Right atrium auricular region (tissue), 2 donors: ENCODE measurements at regions not wholly inside any gene's neighbourhood (a gene's known extent, or its start where the extent isn't known, plus 50 kb on each side); places are given as distances from the start of the nearest gene placed in this dataset.

Experiments used
- DNase-seq: peaks from one replicate; pipeline ENCODE4 v3.0.0-alpha.2; 2019; ENCODE audit warnings: low spot score
- H3K27ac ChIP-seq, 2 donors: fragments of 200-600 bp; sonication (generic); 1 replicate in 1 of 2; 2 replicates in 1 of 2; pipeline ENCODE4 v1.5.1; 2016 to 2019
- H3K27me3 ChIP-seq, 2 donors: fragments of 200-600 bp; sonication (generic); one replicate each; pipeline versions ENCODE4 v1.5.1 to v1.6.0; 2017 to 2019
- H3K36me3 ChIP-seq: fragments of 200-600 bp; sonication (generic); one replicate; pipeline ENCODE4 v1.5.1; 2016
- H3K4me1 ChIP-seq, 2 donors: fragments of 200-600 bp; sonication (generic); one replicate each; pipeline versions ENCODE4 v1.5.1 to v1.6.0; 2017 to 2019
- H3K4me3 ChIP-seq, 2 donors: fragments of 200-600 bp; sonication (generic); 1 replicate in 1 of 2; 2 replicates in 1 of 2; pipeline ENCODE4 v1.5.1; 2017 to 2019; ENCODE audit warnings: mild to moderate bottlenecking in 1 of 2, moderate library complexity in 1 of 2
- H3K9me3 ChIP-seq, 2 donors: fragments of 200-600 bp; sonication (generic); one replicate each; pipeline ENCODE4 v1.5.1; 2019
- TF ChIP-seq, protein P1 (sequence below), 2 donors: fragments of 200-600 bp; sonication (generic); IDR thresholded peaks; one replicate each; pipeline ENCODE4 v1.5.1; 2019; ENCODE audit warnings: antibody characterized with exemption in 2 of 2

GRCh38 chr15:29938361-29939335, 116.4 kb upstream of the TJP1 start:
- H3K9me3 ChIP-seq, result no peaks in the 10 kb centered on the region
- no peaks in the 10 kb centered on the region for H3K27me3 ChIP-seq
- no peaks in the 10 kb centered on the region for H3K4me1 ChIP-seq
- H3K36me3 ChIP-seq, result no peaks in the 10 kb centered on the region
- TF ChIP-seq, protein P1, sequence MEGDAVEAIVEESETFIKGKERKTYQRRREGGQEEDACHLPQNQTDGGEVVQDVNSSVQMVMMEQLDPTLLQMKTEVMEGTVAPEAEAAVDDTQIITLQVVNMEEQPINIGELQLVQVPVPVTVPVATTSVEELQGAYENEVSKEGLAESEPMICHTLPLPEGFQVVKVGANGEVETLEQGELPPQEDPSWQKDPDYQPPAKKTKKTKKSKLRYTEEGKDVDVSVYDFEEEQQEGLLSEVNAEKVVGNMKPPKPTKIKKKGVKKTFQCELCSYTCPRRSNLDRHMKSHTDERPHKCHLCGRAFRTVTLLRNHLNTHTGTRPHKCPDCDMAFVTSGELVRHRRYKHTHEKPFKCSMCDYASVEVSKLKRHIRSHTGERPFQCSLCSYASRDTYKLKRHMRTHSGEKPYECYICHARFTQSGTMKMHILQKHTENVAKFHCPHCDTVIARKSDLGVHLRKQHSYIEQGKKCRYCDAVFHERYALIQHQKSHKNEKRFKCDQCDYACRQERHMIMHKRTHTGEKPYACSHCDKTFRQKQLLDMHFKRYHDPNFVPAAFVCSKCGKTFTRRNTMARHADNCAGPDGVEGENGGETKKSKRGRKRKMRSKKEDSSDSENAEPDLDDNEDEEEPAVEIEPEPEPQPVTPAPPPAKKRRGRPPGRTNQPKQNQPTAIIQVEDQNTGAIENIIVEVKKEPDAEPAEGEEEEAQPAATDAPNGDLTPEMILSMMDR (IDR thresholded peaks at IDR 0.05), result peak in 1 of 2 donors; percentile 50
- no peak overlapping the region for H3K27ac ChIP-seq
- H3K4me3 ChIP-seq, result no peak overlapping the region
- DNase-seq, result no peak

GRCh38 chr15:29937956-29938355, 115.7 kb upstream of the TJP1 start:
- no peaks in the 10 kb centered on the region for H3K36me3 ChIP-seq
- H3K4me1 ChIP-seq, result no peaks in the 10 kb centered on the region
- TF ChIP-seq, protein P1 (IDR thresholded peaks at IDR 0.05), result no peak
- H3K9me3 ChIP-seq, result no peaks in the 10 kb centered on the region
- H3K4me3 ChIP-seq, result no peak overlapping the region
- no peak for DNase-seq
- H3K27ac ChIP-seq, result no peak overlapping the region
- no peaks in the 10 kb centered on the region for H3K27me3 ChIP-seq

GRCh38 chr15:29936353-29937049, 114.2 kb upstream of the TJP1 start:
- Histone ChIP-seq H3K36me3 (no peaks in the 10 kb centered on the region), H3K4me1 (no peaks in the 10 kb centered on the region), H3K27ac (no peak overlapping the region), H3K4me3 (no peak overlapping the region), H3K9me3 (no peaks in the 10 kb centered on the region), H3K27me3 (no peaks in the 10 kb centered on the region)
- TF ChIP-seq, protein P1 (IDR thresholded peaks at IDR 0.05), result no peak
- no peak for DNase-seq

- Histone ChIP-seq H3K27ac (no peak overlapping the region), H3K4me3 (no peak overlapping the region), H3K27me3 (no peaks in the 10 kb centered on the region), H3K4me1 (no peaks in the 10 kb centered on the region), H3K36me3 (no peaks in the 10 kb centered on the region), H3K9me3 (no peaks in the 10 kb centered on the region)
- no peak for DNase-seq
- TF ChIP-seq, protein P1 (IDR thresholded peaks at IDR 0.05), result peak in 1 of 2 donors; percentile 42
These were observed 113.2 kb upstream of the TJP1 start for GRCh38 chr15:29935296-29936004.

DNA sequence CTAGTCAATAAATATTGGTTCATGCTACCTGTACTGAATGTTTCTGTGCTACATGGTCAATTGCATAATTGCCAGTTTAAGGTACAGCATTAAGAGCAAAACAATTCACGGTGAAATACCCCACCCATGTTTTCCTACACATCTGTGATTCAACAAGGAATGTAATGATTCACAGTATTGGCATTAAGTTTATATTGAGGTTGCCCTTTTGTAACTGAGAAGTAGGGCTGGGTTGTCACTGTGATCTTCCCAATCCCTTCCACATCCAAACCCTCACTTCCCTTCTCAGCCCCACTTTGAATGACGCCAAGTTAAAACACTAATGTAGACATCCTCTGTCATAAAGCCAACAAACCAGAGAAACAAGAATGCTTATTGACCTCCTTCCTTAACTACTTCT, 112.0 kb upstream of the TJP1 start:
- Histone ChIP-seq H3K27me3 (no peaks in the 10 kb centered on the region), H3K4me3 (no peak overlapping the region), H3K4me1 (no peaks in the 10 kb centered on the region), H3K27ac (no peak overlapping the region), H3K36me3 (no peaks in the 10 kb centered on the region), H3K9me3 (no peaks in the 10 kb centered on the region)
- TF ChIP-seq, protein P1 (IDR thresholded peaks at IDR 0.05), result no peak
- DNase-seq, result no peak
